ENCODE measurements at regions not wholly inside any gene's neighbourhood (a gene's known extent, or its start where the extent isn't known, plus 50 kb on each side); places are given as distances from the start of the nearest gene placed in this dataset.

- Histone ChIP-seq H3K9me3 (replicated peaks; ENCODE audit: low read length) (no peaks in the 10 kb centered on the region), H3K9ac (ENCODE audit: low read depth, low read length) (no peak overlapping the region), H3K36me3 (ENCODE audit: insufficient read depth, low read length) (no peaks in the 10 kb centered on the region), H3K27me3 (ENCODE audit: control insufficient read depth, insufficient read depth, low read length) (no peaks in the 10 kb centered on the region), H3K4me1 (ENCODE audit: control insufficient read depth, insufficient read depth, low read length) (no peaks in the 10 kb centered on the region), H3K4me2 (ENCODE audit: low read length) (no peak overlapping the region), H3K4me3 (ENCODE audit: low read length) (no peak overlapping the region)
Observed at GRCh38 chr17:15108992-15109391, 156.1 kb downstream of the PMP22 start.

- H3K4me1 ChIP-seq (ENCODE audit: control insufficient read depth, insufficient read depth, low read length), result no peaks in the 10 kb centered on the region
- H3K9ac ChIP-seq (ENCODE audit: low read depth, low read length), result no peak overlapping the region
- no peaks in the 10 kb centered on the region for H3K9me3 ChIP-seq (replicated peaks; ENCODE audit: low read length)
- no peak overlapping the region for H3K4me3 ChIP-seq (ENCODE audit: low read length)
- no peaks in the 10 kb centered on the region for H3K36me3 ChIP-seq (ENCODE audit: insufficient read depth, low read length)
- H3K4me2 ChIP-seq (ENCODE audit: low read length), result no peak overlapping the region
- no peaks in the 10 kb centered on the region for H3K27me3 ChIP-seq (ENCODE audit: control insufficient read depth, insufficient read depth, low read length)
Observed at GRCh38 chr17:15106540-15106939, 158.6 kb downstream of the PMP22 start.

- Histone ChIP-seq H3K4me2 (ENCODE audit: low read length) (no peak overlapping the region), H3K27me3 (ENCODE audit: control insufficient read depth, insufficient read depth, low read length) (peaks cover 16% of the 10 kb centered on the region), H3K4me3 (ENCODE audit: low read length) (no peak overlapping the region), H3K9ac (ENCODE audit: low read depth, low read length) (no peak overlapping the region), H3K4me1 (ENCODE audit: control insufficient read depth, insufficient read depth, low read length) (no peaks in the 10 kb centered on the region), H3K36me3 (ENCODE audit: insufficient read depth, low read length) (no peaks in the 10 kb centered on the region), H3K9me3 (replicated peaks; ENCODE audit: low read length) (no peaks in the 10 kb centered on the region)
Observed at GRCh38 chr17:15103785-15104184, 161.3 kb downstream of the PMP22 start.

GRCh38 chr17:15101175-15101574 lies 164.0 kb downstream of the PMP22 start:
- H3K36me3 ChIP-seq (ENCODE audit: insufficient read depth, low read length), result no peaks in the 10 kb centered on the region
- no peak overlapping the region for H3K9ac ChIP-seq (ENCODE audit: low read depth, low read length)
- H3K4me2 ChIP-seq (ENCODE audit: low read length), result no peak overlapping the region
- no peaks in the 10 kb centered on the region for H3K9me3 ChIP-seq (replicated peaks; ENCODE audit: low read length)
- H3K27me3 ChIP-seq (ENCODE audit: control insufficient read depth, insufficient read depth, low read length), result peaks cover 18% of the 10 kb centered on the region
- no peaks in the 10 kb centered on the region for H3K4me1 ChIP-seq (ENCODE audit: control insufficient read depth, insufficient read depth, low read length)
- no peak overlapping the region for H3K4me3 ChIP-seq (ENCODE audit: low read length)

GRCh38 chr17:15096511-15096910 lies 168.6 kb downstream of the PMP22 start:
- Histone ChIP-seq H3K4me3 (ENCODE audit: low read length) (no peak overlapping the region), H3K4me2 (ENCODE audit: low read length) (no peak overlapping the region)

GRCh38 chr17:15095935-15096334 lies 169.2 kb downstream of the PMP22 start:
- Histone ChIP-seq H3K27me3 (ENCODE audit: control insufficient read depth, insufficient read depth, low read length) (peaks cover 27% of the 10 kb centered on the region), H3K4me2 (ENCODE audit: low read length) (no peak overlapping the region), H3K4me1 (ENCODE audit: control insufficient read depth, insufficient read depth, low read length) (no peaks in the 10 kb centered on the region), H3K9ac (ENCODE audit: low read depth, low read length) (no peak overlapping the region), H3K9me3 (replicated peaks; ENCODE audit: low read length) (no peaks in the 10 kb centered on the region), H3K36me3 (ENCODE audit: insufficient read depth, low read length) (no peaks in the 10 kb centered on the region), H3K4me3 (ENCODE audit: low read length) (no peak overlapping the region)

More at GRCh38 chr17:15096511-15096910, 168.6 kb downstream of the PMP22 start:
- Histone ChIP-seq H3K9me3 (replicated peaks; ENCODE audit: low read length) (no peaks in the 10 kb centered on the region), H3K4me1 (ENCODE audit: control insufficient read depth, insufficient read depth, low read length) (no peaks in the 10 kb centered on the region), H3K27me3 (ENCODE audit: control insufficient read depth, insufficient read depth, low read length) (peaks cover 26% of the 10 kb centered on the region), H3K36me3 (ENCODE audit: insufficient read depth, low read length) (no peaks in the 10 kb centered on the region), H3K9ac (ENCODE audit: low read depth, low read length) (no peak overlapping the region)

GRCh38 chr17:15092762-15093161 lies 172.4 kb downstream of the PMP22 start:
- peaks cover 15% of the 10 kb centered on the region for H3K27me3 ChIP-seq (ENCODE audit: control insufficient read depth, insufficient read depth, low read length)
- no peak overlapping the region for H3K9ac ChIP-seq (ENCODE audit: low read depth, low read length)
- no peaks in the 10 kb centered on the region for H3K36me3 ChIP-seq (ENCODE audit: insufficient read depth, low read length)
- H3K4me3 ChIP-seq (ENCODE audit: low read length), result no peak overlapping the region
- no peak overlapping the region for H3K4me2 ChIP-seq (ENCODE audit: low read length)
- H3K4me1 ChIP-seq (ENCODE audit: control insufficient read depth, insufficient read depth, low read length), result no peaks in the 10 kb centered on the region
- H3K9me3 ChIP-seq (replicated peaks; ENCODE audit: low read length), result no peaks in the 10 kb centered on the region

- no peaks in the 10 kb centered on the region for H3K9me3 ChIP-seq (replicated peaks; ENCODE audit: low read length)
- no peak overlapping the region for H3K4me2 ChIP-seq (ENCODE audit: low read length)
- H3K27me3 ChIP-seq (ENCODE audit: control insufficient read depth, insufficient read depth, low read length), result peaks cover 20% of the 10 kb centered on the region
- no peaks in the 10 kb centered on the region for H3K4me1 ChIP-seq (ENCODE audit: control insufficient read depth, insufficient read depth, low read length)
- H3K4me3 ChIP-seq (ENCODE audit: low read length), result no peak overlapping the region
- no peaks in the 10 kb centered on the region for H3K36me3 ChIP-seq (ENCODE audit: insufficient read depth, low read length)
- H3K9ac ChIP-seq (ENCODE audit: low read depth, low read length), result no peak overlapping the region
Observed at GRCh38 chr17:15092261-15092660, 172.9 kb downstream of the PMP22 start.

GRCh38 chr17:15091825-15092224 lies 173.3 kb downstream of the PMP22 start:
- H3K27me3 ChIP-seq (ENCODE audit: control insufficient read depth, insufficient read depth, low read length), result peaks cover 23% of the 10 kb centered on the region
- H3K4me3 ChIP-seq (ENCODE audit: low read length), result no peak overlapping the region
- no peaks in the 10 kb centered on the region for H3K9me3 ChIP-seq (replicated peaks; ENCODE audit: low read length)
- no peak overlapping the region for H3K4me2 ChIP-seq (ENCODE audit: low read length)
- H3K36me3 ChIP-seq (ENCODE audit: insufficient read depth, low read length), result no peaks in the 10 kb centered on the region
- H3K9ac ChIP-seq (ENCODE audit: low read depth, low read length), result no peak overlapping the region
- no peaks in the 10 kb centered on the region for H3K4me1 ChIP-seq (ENCODE audit: control insufficient read depth, insufficient read depth, low read length)

GRCh38 chr17:15090533-15090932 lies 174.6 kb downstream of the PMP22 start:
- Histone ChIP-seq H3K4me1 (ENCODE audit: control insufficient read depth, insufficient read depth, low read length) (no peaks in the 10 kb centered on the region), H3K4me2 (ENCODE audit: low read length) (no peak overlapping the region), H3K4me3 (ENCODE audit: low read length) (no peak overlapping the region), H3K36me3 (ENCODE audit: insufficient read depth, low read length) (no peaks in the 10 kb centered on the region), H3K9me3 (replicated peaks; ENCODE audit: low read length) (no peaks in the 10 kb centered on the region), H3K27me3 (ENCODE audit: control insufficient read depth, insufficient read depth, low read length) (peaks cover 33% of the 10 kb centered on the region), H3K9ac (ENCODE audit: low read depth, low read length) (no peak overlapping the region)

- Histone ChIP-seq H3K4me3 (ENCODE audit: low read length) (no peak overlapping the region), H3K36me3 (ENCODE audit: insufficient read depth, low read length) (no peaks in the 10 kb centered on the region), H3K9me3 (replicated peaks; ENCODE audit: low read length) (no peaks in the 10 kb centered on the region), H3K4me1 (ENCODE audit: control insufficient read depth, insufficient read depth, low read length) (no peaks in the 10 kb centered on the region), H3K9ac (ENCODE audit: low read depth, low read length) (no peak overlapping the region), H3K27me3 (ENCODE audit: control insufficient read depth, insufficient read depth, low read length) (peaks cover 32% of the 10 kb centered on the region), H3K4me2 (ENCODE audit: low read length) (no peak overlapping the region)
Observed at GRCh38 chr17:15087946-15088345, 177.2 kb downstream of the PMP22 start.

- Histone ChIP-seq H3K4me1 (ENCODE audit: control insufficient read depth, insufficient read depth, low read length) (no peaks in the 10 kb centered on the region), H3K4me2 (ENCODE audit: low read length) (no peak overlapping the region), H3K36me3 (ENCODE audit: insufficient read depth, low read length) (no peaks in the 10 kb centered on the region), H3K9ac (ENCODE audit: low read depth, low read length) (no peak overlapping the region), H3K27me3 (ENCODE audit: control insufficient read depth, insufficient read depth, low read length) (peaks cover 38% of the 10 kb centered on the region), H3K4me3 (ENCODE audit: low read length) (no peak overlapping the region), H3K9me3 (replicated peaks; ENCODE audit: low read length) (no peaks in the 10 kb centered on the region)
Observed at GRCh38 chr17:15086776-15087295, 178.3 kb downstream of the PMP22 start.

All from skeletal muscle satellite cell (primary cell).